H1 (cell line): ENCODE measurements at regions not wholly inside any gene's neighbourhood (a gene's known extent, or its start where the extent isn't known, plus 50 kb on each side); places are given as distances from the start of the nearest gene placed in this dataset.

Experiments
- CTCF ChIA-PET: fragments of 300-600 bp; sonication (Branson Sonifier 250); formaldehyde crosslinking; loops from one replicate; lab custom pipeline; 2021; ENCODE audit not compliant: partially characterized antibody; lab: Charles Lee
- POLR2A ChIA-PET: fragments of 300-600 bp; sonication (Branson Sonifier 250); formaldehyde crosslinking; loops from one replicate; lab custom pipeline; 2021; ENCODE audit warnings: inconsistent platforms; ENCODE audit not compliant: partially characterized antibody; lab: Charles Lee
- DNase-seq, 2 experiments: peaks; one replicate each; pipeline versions ENCODE4 v3.0.0 to v3.0.0-alpha.2; 2010 to 2022; ENCODE audit warnings: low spot score in 2 of 2, low read depth in 1 of 2, mixed read lengths in 1 of 2
- FAIRE-seq: peaks from 2 replicates; lab custom pipeline; 2011; peaks lifted over from hg19 to GRCh38; lab: Jason Lieb, UNC
- H2AFZ ChIP-seq: 2 replicates; pipeline ENCODE4 v1.8.1; 2012; ENCODE audit warnings: low read length, inconsistent platforms
- H2AK5ac ChIP-seq: 2 replicates; pipeline ENCODE4 v1.6.1; 2013; ENCODE audit warnings: low read depth, low read length
- H2BK120ac ChIP-seq: replicated peaks from 2 replicates; pipeline ENCODE3; 2013; ENCODE audit warnings: low read depth, low read length, inconsistent platforms
- H2BK12ac ChIP-seq: 2 replicates; pipeline ENCODE4 v1.6.1; 2013; ENCODE audit warnings: low read depth, low read length
- H2BK15ac ChIP-seq: 2 replicates; pipeline ENCODE4 v1.6.1; 2013; ENCODE audit warnings: low read length
- H2BK20ac ChIP-seq: 2 replicates; pipeline ENCODE4 v1.6.1; 2013; ENCODE audit warnings: low read length
- H2BK5ac ChIP-seq: 2 replicates; pipeline ENCODE4 v1.6.1; 2013; ENCODE audit warnings: low read depth, low read length
- H3K14ac ChIP-seq: 2 replicates; pipeline ENCODE4 v1.6.1; 2013; ENCODE audit warnings: inconsistent platforms; ENCODE audit not compliant: insufficient read length
- H3K18ac ChIP-seq: 2 replicates; pipeline ENCODE4 v1.6.1; 2013; ENCODE audit warnings: low read length; ENCODE audit errors: extremely low read depth
- H3K23ac ChIP-seq: 2 replicates; pipeline ENCODE4 v1.6.1; 2013; ENCODE audit warnings: inconsistent platforms; ENCODE audit not compliant: insufficient read length
- H3K23me2 ChIP-seq: 2 replicates; pipeline ENCODE4 v1.6.1; 2013; ENCODE audit warnings: low read depth, low read length
- H3K27ac ChIP-seq: 2 replicates; pipeline ENCODE4 v1.6.1; 2011; ENCODE audit warnings: low read depth, low read length, inconsistent platforms
- H3K27me3 ChIP-seq, 4 experiments: replicated peaks in 1 of 4; 1 replicate in 1 of 4; 2 replicates in 3 of 4; pipeline versions ENCODE4 v1.6.1 to v1.8.1; 2011 to 2013; ENCODE audit warnings: low read length in 3 of 4, mild to moderate bottlenecking in 3 of 4, inconsistent platforms in 2 of 4, mixed read lengths in 2 of 4, moderate library complexity in 1 of 4; ENCODE audit not compliant: control insufficient read depth in 3 of 4, insufficient read depth in 3 of 4; ENCODE audit errors: extremely low read depth in 1 of 4
- H3K36me3 ChIP-seq, 4 experiments: 2 replicates each; pipeline versions ENCODE4 v1.6.1 to v1.8.1; 2011 to 2013; ENCODE audit warnings: mild to moderate bottlenecking in 4 of 4, low read length in 3 of 4, moderate library complexity in 2 of 4, control low read depth in 1 of 4, inconsistent platforms in 1 of 4; ENCODE audit not compliant: insufficient read depth in 4 of 4, control insufficient read depth in 2 of 4
- H3K4ac ChIP-seq: replicated peaks from 2 replicates; pipeline ENCODE3; 2013; ENCODE audit warnings: low read length, low read depth, mixed read lengths, inconsistent platforms; ENCODE audit not compliant: insufficient read length
- H3K4me1 ChIP-seq, 4 experiments: replicated peaks in 1 of 4; 1 replicate in 1 of 4; 2 replicates in 3 of 4; pipeline versions ENCODE4 v1.6.1 to v1.8.1; 2011 to 2013; ENCODE audit warnings: low read length in 3 of 4, inconsistent platforms in 2 of 4, mixed read lengths in 1 of 4; ENCODE audit not compliant: insufficient read depth in 4 of 4, control insufficient read depth in 3 of 4
- H3K4me2 ChIP-seq, 2 experiments: 2 replicates each; pipeline versions ENCODE4 v1.6.1 to v1.8.1; 2011 to 2013; ENCODE audit warnings: low read depth in 2 of 2, low read length in 2 of 2, control low read depth in 1 of 2, inconsistent platforms in 1 of 2, mild to moderate bottlenecking in 1 of 2; ENCODE audit not compliant: insufficient read depth in 1 of 2
- H3K4me3 ChIP-seq, 4 experiments: fragments of 200-600, 300-600 bp in 1 of 4; sonication (generic), shearing (Covaris generic), sonication (Bioruptor Twin) in 1 of 4; 2 replicates each; pipeline versions ENCODE4 v1.5.1 to v1.8.1; 2011 to 2016; ENCODE audit warnings: low read length in 4 of 4, low read depth in 3 of 4, control low read depth in 2 of 4, inconsistent platforms in 2 of 4, mild to moderate bottlenecking in 2 of 4, mixed read lengths in 1 of 4, moderate library complexity in 1 of 4; ENCODE audit not compliant: insufficient read depth in 2 of 4; ENCODE audit errors: extremely low read depth in 1 of 4
- H3K56ac ChIP-seq: replicated peaks from 2 replicates; pipeline ENCODE3; 2013; ENCODE audit warnings: low read depth, mild to moderate bottlenecking, mixed read lengths, low read length, inconsistent platforms; ENCODE audit not compliant: insufficient read length
- H3K79me1 ChIP-seq: 2 replicates; pipeline ENCODE4 v1.6.1; 2013; ENCODE audit warnings: low read depth, low read length, control low read depth
- H3K79me2 ChIP-seq, 2 experiments: 2 replicates each; pipeline versions ENCODE4 v1.6.1 to v1.8.1; 2012 to 2013; ENCODE audit warnings: low read length in 2 of 2, mild to moderate bottlenecking in 2 of 2, inconsistent platforms in 1 of 2; ENCODE audit not compliant: insufficient read depth in 2 of 2, control insufficient read depth in 1 of 2
- H3K9ac ChIP-seq, 4 experiments: replicated peaks in 1 of 4; 1 replicate in 1 of 4; 2 replicates in 3 of 4; pipeline versions ENCODE4 v1.6.1 to v1.8.1; 2011 to 2013; ENCODE audit warnings: low read depth in 3 of 4, low read length in 3 of 4, control low read depth in 2 of 4, mild to moderate bottlenecking in 2 of 4, moderate library complexity in 2 of 4, inconsistent platforms in 1 of 4; ENCODE audit errors: extremely low read depth in 1 of 4
- H3K9me3 ChIP-seq, 2 experiments: 2 replicates each; pipeline versions ENCODE4 v1.6.1 to v1.8.1; 2012 to 2013; ENCODE audit warnings: mild to moderate bottlenecking in 2 of 2, moderate library complexity in 2 of 2, control low read depth in 1 of 2, inconsistent platforms in 1 of 2, low read depth in 1 of 2, low read length in 1 of 2, mixed read lengths in 1 of 2; ENCODE audit not compliant: insufficient read depth in 2 of 2
- H4K20me1 ChIP-seq, 2 experiments: replicated peaks in 1 of 2; 2 replicates each; pipeline versions ENCODE3 to v1.8.1; 2011 to 2013; ENCODE audit warnings: inconsistent platforms in 2 of 2, low read length in 2 of 2, mild to moderate bottlenecking in 1 of 2; ENCODE audit not compliant: insufficient read depth in 2 of 2, control insufficient read depth in 1 of 2
- H4K5ac ChIP-seq: 2 replicates; pipeline ENCODE4 v1.6.1; 2013; ENCODE audit warnings: low read length, low read depth, mixed read lengths, inconsistent platforms; ENCODE audit not compliant: insufficient read length
- H4K8ac ChIP-seq: 2 replicates; pipeline ENCODE4 v1.8.0; 2013; ENCODE audit warnings: mild to moderate bottlenecking, moderate library complexity, low read length, inconsistent platforms; ENCODE audit not compliant: insufficient read depth; ENCODE audit errors: extremely low read depth
- H4K91ac ChIP-seq: replicated peaks from 2 replicates; pipeline ENCODE3; 2013; ENCODE audit warnings: low read length, mixed read lengths, inconsistent platforms; ENCODE audit not compliant: insufficient read length
- HDAC2 ChIP-seq, 2 experiments: fragments of 300-600 bp in 1 of 2; sonication (generic) in 1 of 2; IDR thresholded peaks; 2 replicates each; pipeline ENCODE4 v1.6.1; 2011 to 2012; ENCODE audit warnings: low read depth in 2 of 2, low read length in 2 of 2, mild to moderate bottlenecking in 2 of 2, moderate library complexity in 2 of 2, borderline replicate concordance in 1 of 2, inconsistent platforms in 1 of 2
- KDM1A ChIP-seq: fragments of 200-600, 300-600 bp; sonication (generic); IDR thresholded peaks from 2 replicates; pipeline ENCODE4 v1.7.1; 2016; ENCODE audit warnings: mild to moderate bottlenecking, low read length, borderline replicate concordance
- KDM5A ChIP-seq: fragments of 200-600 bp; IDR thresholded peaks from 2 replicates; pipeline ENCODE4 v1.7.1; 2012; ENCODE audit warnings: mild to moderate bottlenecking, low read length, inconsistent platforms, mixed read lengths
- NRF1 ChIP-seq: IDR thresholded peaks from 2 replicates; pipeline ENCODE4 v1.6.1; 2011; ENCODE audit warnings: mild to moderate bottlenecking, low read depth, low read length, improper control_type of control experiment
- SAP30 ChIP-seq: fragments of 300-600 bp; sonication (generic); IDR thresholded peaks from 2 replicates; pipeline ENCODE4 v1.7.1; 2012; ENCODE audit warnings: low read length, moderate library complexity, mild to moderate bottlenecking, inconsistent platforms; ENCODE audit not compliant: insufficient read depth, insufficient replicate concordance
- SRF ChIP-seq: IDR thresholded peaks from 2 replicates; pipeline ENCODE4 v1.6.1; 2011; ENCODE audit warnings: mild to moderate bottlenecking, low read depth, low read length, moderate library complexity
- SUZ12 ChIP-seq: fragments of 200-600 bp; sonication (generic); IDR thresholded peaks from 2 replicates; pipeline ENCODE4 v1.6.1; 2012; ENCODE audit warnings: mild to moderate bottlenecking, inconsistent platforms, low read length, moderate library complexity, mixed read lengths
- TBP ChIP-seq: IDR thresholded peaks from 2 replicates; pipeline ENCODE4 v1.6.1; 2011; ENCODE audit warnings: low read depth, low read length, improper control_type of control experiment
- WGBS, 2 experiments: shearing (Covaris generic) in 1 of 2; methylation state at CpG; one replicate each; pipeline versions ENCODE4 v1.1.6 to v1.1.7; 2013 to 2015; ENCODE audit warnings: low lambda C conversion rate in 2 of 2, mixed read lengths in 2 of 2, inconsistent platforms in 1 of 2, low coverage in 1 of 2, missing lambda C conversion rate in 1 of 2; ENCODE audit not compliant: insufficient replicate concordance in 2 of 2, insufficient coverage in 1 of 2, insufficient read length in 1 of 2; ENCODE audit errors: extremely low coverage in 1 of 2, missing lambda C conversion rate in 1 of 2; 5-methylcytosine and 5-hydroxymethylcytosine counted together

- Histone ChIP-seq H3K18ac (no peak overlapping the region), H3K4me2 (no peak overlapping the region), H3K56ac (no peak overlapping the region), H3K23ac (no peak overlapping the region), H3K27me3 (no peaks in the 10 kb centered on the region), H2BK20ac (no peak overlapping the region), H2BK15ac (no peak overlapping the region), H3K23me2 (no peaks in the 10 kb centered on the region), H4K20me1 (no peaks in the 10 kb centered on the region), H4K91ac (no peak overlapping the region), H2BK5ac (no peak overlapping the region), H3K4ac (no peak overlapping the region), H4K5ac (no peak overlapping the region), H2AFZ (no peak overlapping the region), H3K14ac (no peak overlapping the region), H3K36me3 (no peaks in the 10 kb centered on the region), H4K8ac (no peak overlapping the region), H3K9ac (no peak overlapping the region), H3K9me3 (no peaks in the 10 kb centered on the region), H2BK120ac (no peak overlapping the region), H3K4me3 (no peak overlapping the region), H3K4me1 (no peaks in the 10 kb centered on the region), H2BK12ac (no peak overlapping the region), H3K27ac (no peak overlapping the region), H3K79me1 (no peaks in the 10 kb centered on the region), H2AK5ac (no peak overlapping the region), H3K79me2 (no peaks in the 10 kb centered on the region)
- TF ChIP-seq KDM5A (no peak), NRF1 (no peak), TBP (no peak), SAP30 (no peak), HDAC2 (IDR thresholded peaks at IDR 0.05; ENCODE audit: borderline replicate concordance in 1 of 2, low read depth in 2 of 2, low read length in 2 of 2) (no peak), KDM1A (no peak), SRF (no peak), SUZ12 (no peak)
- ChIA-PET POLR2A (no interaction called here), CTCF (no interaction called here)
- FAIRE-seq: no peak
- DNase-seq: no peak
- 93% methylated on average over 1 of the region's 1 CpG; no CpG with 5 or more reads in 1 of the 2 experiments for WGBS, 2 experiments
These were observed 848.8 kb upstream of the GBE1 start for GRCh38 chr3:82610236-82610635.
